GM18498 (cell line): ENCODE measurements at regions not wholly inside any gene's neighbourhood (a gene's known extent, or its start where the extent isn't known, plus 50 kb on each side); places are given as distances from the start of the nearest gene placed in this dataset.
"Not testable (repeated sequence)": the region's sequence is repeated elsewhere in the genome, so short reads cannot be mapped to it uniquely, and the experiment has no call there.

Source experiments
- ATAC-seq: cut with Tn5 transposase; IDR thresholded peaks from one replicate; pipeline ENCODE4 v1.9.1; 2021; ENCODE audit warnings: mild to moderate bottlenecking, moderate library complexity; ENCODE audit not compliant: unreplicated experiment

DNA sequence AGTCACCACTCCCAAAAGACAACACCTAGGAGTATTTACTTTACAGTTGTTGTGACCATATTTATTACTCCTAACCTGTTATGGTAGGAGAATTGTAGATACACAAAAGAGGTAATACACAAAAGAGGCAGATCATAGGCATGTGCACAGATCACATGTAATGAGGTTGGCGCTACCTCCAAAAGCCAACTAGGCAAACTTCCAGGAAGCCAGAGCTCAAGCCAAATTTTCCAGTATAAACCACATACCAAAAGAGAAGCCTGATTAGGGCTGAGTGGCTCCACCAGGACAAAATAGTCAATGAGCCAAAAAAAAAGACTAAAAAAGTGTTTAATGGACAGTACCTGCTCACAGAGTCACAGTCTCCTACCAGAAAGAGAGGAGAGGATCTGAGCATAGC, 195.0 kb upstream of the PBX1 start:
- ATAC-seq = no peak

DNA sequence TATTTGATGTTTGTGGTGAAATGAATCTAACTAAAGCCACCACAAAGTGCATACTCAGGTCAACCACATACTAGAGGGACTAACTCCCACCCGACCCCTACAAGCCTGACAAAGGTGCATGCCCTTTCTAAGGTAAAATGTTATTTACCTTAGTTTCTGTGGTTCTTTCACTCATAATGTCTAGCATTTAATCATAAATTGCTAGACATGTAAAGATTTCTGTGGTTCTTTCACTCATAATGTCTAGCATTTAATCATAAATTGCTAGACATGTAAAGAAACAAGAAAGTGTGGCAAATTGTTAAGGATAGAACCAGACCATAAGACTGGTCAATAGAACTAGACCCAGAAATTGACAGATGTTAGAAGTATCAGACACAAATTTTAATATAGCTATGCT, 193.0 kb upstream of the PBX1 start:
- no peak for ATAC-seq

DNA sequence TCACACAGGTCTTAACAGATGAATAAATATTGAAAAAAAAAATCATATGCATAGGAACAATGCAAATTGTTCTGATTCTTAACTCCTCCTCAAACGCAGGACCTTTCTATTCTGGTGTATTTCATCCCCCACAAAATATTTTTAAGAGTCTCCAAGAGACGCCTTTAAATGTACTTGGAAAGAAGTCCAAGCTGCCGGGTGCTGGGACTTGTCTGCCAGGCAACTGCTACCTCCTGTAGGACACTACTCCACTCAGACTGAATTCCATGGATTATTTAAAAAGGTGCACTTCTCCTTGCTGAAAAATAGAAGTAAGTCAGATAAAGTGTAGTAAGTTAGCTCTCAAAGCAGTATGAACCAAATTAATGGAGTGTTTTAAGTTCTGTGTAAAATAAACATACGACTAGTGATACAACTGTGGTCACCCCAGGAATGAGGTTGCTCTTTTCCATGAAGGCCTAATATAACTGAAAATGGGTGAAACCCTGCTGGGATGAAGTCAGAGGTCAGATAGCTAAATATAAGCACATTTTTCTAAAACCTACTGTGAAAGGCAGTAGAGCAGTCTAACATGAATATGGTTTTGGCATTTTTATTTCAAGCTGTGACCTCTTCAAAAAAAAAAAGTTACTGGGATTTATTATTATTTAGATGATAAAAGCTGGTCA, 189.2 kb upstream of the PBX1 start:
- ATAC-seq = no peak

DNA sequence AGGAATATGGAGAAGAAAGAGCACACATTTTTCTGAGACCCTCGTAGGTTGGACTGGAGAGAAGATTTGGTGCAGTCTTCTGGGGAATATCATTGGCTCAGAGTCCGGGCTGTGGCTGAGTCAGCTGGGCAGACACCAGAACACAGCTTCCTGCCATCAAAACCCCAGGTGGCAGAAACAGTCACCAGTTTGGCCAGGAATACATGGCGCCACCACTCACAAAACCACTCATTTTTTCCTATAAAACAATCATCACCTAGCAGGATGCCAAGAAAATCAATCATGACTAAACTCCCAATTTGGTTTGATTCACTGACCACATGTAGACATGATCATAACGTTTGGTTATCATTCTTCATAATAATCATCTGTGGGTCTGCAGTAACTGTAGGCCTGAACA, 178.1 kb upstream of the PBX1 start:
- no peak for ATAC-seq

DNA sequence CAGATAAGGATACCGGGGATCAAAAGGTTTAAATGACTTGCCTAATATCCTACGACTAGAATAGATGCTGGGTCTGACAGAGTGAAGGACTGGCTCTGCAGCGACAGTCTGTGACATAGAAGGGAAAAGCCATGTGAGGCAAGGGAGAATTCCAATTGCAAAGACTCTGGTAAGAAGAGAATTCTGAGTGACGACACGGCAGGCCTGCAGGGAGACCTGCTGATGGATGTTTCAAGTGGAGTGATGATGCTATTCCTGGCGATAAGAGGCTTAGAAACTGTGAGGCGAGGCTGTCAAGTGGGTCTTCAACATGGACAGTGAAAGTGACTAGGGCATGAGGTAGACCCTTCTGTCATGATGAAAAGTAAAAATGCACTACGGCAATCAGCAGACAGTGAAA, 176.6 kb upstream of the PBX1 start:
- ATAC-seq = no peak

DNA sequence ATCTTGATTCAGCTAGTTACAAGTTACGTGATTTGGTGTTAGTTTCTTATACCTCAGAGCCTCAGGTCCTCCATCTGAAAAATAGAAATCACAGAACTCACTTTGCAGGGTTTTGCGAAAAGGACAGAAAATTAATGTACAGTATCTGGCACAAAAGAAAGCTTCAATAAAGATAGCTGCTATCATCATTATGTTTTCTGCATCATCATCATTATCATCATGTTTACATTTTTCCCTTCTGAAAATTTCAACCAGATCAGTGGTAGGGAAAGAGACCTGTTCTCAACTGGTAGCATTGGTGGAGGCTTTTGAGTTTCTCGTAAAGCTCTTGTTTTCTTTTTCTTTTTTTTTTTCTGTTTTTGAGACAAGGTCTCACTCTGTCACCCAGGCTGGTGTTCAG, 174.7 kb upstream of the PBX1 start:
- no peak for ATAC-seq

DNA sequence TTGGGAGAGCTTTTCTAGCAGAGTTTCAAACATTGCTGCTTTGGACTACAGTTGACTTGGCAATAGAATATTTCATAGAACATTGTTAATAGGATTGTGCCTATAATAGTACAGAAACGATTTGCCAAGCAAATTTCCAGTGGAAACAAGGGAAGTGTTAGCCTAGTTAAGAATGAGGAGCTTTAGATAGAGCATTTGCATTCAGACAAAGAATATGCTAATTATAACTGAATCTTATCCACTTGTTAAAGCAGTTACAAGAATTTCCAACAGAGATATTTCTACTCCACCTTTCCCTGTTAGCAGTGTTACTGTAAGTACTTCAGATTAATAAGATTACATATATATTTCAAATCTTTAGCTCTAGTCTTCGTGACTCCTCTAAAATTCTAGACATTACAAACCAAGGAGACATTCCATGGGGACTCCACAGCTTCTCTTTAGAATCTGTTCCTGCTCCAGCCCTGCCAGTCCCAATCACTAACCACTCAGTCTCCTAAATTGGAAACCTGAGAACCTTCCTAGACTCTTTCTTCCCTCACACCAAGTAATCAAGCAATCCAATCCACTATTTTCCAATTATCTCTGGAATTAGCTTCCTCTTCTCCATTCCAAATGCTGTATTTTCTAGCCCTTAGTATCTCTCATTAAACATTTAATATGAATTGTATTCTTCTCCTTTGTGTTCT, 141.8 kb upstream of the PBX1 start:
- no peak for ATAC-seq

DNA sequence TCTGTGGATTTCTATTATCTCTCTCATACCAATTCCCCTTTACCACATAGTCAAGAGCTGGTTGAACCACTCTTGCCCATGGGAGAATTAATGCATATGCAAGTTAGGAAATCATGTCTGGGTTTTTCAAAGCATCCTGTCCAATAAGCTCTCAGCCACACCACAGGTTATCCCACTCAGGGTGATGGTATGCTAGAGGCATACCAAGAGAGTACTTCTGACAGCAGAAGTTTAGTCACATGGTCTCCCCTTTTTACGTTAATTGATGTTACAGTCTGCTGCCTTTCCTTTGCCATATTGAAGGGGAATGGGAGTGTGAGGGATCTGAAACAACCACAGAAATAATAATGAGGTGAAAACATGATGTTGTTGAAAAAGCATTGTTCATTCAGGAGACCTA, 135.8 kb upstream of the PBX1 start:
- ATAC-seq = no peak

DNA sequence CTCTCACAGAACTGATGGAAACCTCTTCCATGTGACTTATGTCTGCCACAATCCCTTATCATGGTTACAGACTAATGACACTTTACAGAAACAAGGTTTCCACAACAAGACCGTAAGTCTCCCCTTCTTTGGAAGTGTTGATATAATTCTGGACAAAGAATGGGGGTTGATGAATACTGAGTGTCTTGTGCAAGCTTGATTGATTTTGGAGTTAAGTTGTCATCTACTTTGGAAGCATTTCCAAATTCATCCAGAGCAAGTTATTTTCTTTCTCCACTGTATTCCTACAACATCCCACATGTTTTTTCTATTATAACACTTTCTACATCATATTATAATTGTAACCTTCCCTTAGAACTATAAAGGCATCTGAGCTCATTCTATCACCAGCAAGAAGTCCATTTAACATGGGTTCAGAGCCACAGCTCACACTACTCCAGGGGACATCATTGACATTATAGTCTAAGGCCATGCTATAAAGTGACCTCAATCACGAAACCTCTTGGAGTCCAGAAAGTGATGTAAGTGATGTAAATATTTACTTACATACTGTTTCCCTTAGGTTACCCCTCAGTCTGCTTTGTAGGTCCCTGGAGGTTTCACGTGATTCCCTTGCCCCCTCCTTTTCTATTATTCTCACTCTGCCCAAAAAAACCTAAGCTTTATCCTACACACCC, 125.7 kb upstream of the PBX1 start:
- no peak for ATAC-seq

DNA sequence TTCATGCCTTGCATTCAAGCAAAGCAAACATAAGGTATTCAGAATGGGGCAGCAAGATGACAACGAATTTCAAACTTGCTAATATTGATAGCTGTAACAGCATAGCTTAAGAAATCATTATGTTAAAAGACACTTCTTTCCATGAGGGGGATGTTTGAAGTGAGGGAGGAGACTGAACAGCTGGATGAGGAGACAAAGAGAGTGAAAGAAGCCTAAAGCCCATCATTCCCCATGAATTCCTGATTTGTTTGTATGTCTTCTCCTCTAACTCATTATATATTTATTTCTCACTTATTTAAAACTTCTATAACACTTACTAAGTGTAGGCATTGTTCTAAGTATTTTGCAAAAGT, 125.2 kb upstream of the PBX1 start:
- ATAC-seq = no peak

DNA sequence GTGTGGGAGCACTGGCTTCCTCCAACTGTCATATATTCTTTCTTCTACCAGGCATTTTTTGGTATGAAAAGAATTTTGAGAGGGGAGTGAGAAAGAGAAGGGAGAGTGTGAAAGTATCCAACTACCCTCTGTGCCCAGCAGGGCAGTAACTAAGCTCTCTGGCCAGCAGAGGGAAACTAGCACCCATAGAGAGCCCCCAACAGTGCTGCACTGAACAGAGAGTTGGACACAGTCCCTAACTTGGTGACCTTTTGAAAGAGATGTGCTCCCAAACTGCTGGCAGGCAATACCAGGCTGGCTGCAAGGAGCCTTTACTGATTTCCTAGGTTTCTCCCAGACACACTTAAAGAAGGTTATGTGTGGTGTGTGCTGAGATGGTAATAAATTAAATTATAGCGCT, 118.8 kb upstream of the PBX1 start:
- no peak for ATAC-seq

DNA sequence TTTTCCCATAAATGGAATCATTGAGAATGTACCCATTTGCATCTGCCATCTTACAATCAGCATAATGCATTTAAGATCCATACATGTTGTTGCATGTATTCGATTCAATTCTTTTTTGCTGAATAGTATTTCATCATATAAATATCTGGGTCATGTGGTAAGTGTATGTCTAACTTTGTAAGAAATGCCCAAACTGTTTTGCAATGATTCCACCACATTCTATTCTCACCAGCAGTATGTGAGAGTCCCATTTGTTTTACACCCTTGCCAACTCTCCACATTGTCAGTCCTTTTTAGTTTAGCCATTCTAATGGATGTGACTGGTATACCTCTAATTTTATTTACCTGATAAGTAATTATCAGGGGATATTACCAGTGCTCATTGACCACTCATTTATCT, 115.8 kb upstream of the PBX1 start:
- no peak for ATAC-seq

DNA sequence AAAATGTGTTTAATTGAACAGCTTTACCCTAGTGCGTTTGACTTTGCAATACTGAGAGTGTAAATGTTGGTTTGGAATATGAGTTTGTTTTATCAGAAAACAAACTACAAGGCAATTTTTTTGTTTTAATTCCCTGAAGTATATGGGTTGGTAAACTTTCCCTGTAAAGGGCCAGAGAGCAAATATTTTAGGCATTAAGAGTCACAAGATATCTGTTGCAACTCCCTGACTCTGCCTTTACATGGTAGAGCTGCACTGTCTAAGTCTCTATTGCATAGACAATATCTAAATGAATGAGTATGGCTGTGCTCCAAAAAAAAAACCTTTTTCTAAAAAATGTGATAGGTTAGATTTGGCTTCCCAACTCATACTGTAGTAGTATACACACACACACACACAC, 115.1 kb upstream of the PBX1 start:
- no peak for ATAC-seq

DNA sequence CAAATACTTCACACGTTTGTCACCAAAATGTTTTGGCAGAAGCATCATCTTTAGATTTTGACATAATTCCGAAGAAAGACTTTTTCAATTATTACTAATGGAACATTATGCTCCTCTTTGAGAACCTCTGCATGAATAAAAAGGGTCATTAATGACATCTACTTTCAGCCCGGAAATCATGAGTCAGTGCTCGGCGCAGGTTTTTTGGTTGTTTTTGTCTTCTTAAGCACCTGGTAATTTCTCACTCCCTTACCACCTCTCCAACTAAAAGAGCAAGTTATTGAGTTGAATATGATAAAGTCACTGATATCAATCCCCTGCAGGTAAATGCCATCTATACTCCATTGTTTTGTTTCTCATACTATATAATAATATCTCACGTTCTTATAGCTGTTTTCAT, 113.0 kb upstream of the PBX1 start:
- ATAC-seq = no peak

DNA sequence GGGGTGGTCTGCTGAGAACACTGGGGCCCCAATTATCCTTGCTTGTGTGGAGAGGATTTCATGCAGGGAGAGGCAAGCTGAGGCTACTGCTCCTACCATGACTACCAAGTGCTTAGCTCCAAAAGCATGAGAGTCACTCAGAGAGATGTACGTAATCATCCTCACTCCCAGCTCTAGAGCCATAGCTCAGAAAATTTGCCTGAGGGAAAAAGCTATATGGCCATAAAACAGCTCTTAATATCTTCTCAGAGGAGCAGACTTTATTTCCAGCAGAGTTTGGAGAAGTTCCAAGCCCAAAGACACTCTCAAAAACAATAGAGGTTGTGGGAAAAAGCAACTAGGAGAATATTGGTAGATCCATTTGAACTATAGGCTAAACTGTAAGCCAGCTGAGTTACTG, 106.4 kb upstream of the PBX1 start:
- no peak for ATAC-seq

DNA sequence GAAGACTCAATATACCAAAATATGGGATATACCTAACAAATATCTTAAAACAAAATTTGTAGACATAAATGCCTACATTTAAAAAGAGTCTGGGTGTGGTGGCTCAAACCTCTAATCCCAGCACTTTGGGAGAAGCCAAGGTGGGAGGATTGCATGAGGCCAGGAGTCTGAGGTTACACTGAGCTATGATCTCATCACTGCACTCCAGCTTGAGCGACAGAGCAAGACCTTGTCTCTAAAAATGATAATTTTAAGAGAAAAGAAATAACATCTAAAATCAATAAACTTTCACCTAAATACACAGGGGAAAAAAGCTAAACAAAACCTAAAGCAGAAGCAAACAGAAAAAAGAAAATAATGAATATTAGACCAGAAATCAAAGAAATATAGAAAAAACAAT, 102.7 kb upstream of the PBX1 start:
- no peak for ATAC-seq

DNA sequence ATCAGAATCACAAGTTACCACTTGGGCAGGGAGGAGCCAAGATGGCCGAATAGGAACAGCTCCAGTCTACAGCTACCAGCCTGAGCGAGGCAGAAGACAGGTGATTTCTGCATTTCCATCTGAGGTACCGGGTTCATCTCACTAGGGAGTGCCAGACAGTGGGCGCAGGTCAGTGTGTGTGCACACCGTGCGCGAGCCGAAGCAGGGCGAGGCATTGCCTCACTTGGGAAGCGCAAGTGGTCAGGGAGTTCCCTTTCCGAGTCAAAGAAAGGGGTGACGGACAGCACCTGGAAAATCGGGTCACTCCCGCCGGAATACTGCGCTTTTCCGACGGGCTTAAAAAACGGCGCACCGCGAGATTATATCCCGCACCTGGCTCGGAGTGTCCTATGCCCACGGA, 99.8 kb upstream of the PBX1 start:
- ATAC-seq = not testable (repeated sequence)

DNA sequence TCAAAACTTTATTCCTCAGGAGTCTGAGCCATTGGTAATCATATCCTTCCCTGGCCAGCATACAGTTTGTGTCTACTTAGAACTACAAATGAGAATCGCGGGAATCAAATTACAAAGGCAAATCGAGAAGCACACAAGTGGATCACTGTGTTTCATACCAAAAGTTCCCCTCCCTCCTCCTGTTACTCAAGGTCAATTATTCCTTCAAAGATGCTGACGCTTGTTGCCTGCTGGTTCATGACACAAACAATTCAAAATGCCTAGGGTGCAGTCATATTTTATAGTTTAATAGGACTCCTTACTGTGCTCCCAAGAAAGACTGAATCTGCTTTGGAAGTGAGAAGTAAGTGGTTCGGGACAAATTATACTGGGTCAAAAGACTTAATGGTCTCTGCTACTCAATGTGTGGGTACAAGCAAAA, 93.0 kb upstream of the PBX1 start:
- ATAC-seq = no peak

DNA sequence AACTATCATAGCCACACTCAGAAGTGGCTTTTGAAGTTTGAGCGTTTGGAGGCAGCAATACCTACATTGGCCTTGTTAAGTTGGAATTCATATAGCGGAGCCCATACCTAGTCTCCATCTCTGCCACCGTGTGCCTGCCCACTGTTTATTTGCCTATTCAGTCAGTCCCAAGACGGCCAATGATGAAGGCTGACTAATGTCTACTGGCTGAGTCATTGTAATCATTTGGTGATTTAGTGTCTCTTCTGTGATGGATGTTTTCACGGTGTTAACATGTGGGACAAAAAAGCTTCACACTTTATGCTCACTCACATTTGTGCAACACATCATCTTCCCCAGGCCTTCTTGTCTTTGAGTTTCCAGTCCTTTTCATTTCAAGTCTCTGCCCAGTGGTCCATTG, 92.6 kb upstream of the PBX1 start:
- ATAC-seq = no peak

DNA sequence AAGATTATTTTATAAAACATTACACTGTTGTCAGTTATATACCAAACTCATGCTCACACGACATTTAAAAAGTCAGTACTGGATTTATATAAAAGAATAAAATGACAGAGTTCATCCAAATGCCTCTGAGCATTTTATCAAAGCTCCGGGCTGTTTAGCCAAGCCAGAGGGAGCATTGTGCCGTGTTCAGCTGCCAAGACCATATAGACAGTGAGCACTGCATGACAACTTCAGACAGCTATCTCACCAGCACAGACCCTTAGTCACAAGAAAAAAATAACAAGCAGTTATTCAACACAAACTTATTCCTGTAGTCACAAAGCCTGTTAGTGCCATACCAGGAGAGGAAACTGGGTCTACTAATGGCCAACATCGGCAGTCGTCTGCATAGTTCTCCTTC, 88.0 kb upstream of the PBX1 start:
- ATAC-seq = no peak

DNA sequence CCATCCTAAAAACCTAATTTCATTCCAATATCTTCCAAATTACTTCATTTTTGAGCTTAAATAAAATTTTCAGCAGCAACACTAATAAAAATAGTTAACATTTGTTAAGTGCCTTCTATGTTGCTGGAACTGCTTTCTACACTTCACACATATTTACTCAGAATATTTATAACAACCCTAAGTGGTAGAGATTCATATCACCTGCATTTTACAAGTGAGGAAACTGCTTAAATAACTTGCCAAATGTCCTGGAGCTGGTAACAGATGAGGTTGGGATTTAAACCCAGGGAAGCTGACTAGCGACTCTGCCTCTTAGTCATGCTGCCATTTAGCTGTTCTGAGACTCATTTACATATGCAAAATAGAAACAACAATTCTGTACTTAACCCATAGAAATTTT, 86.1 kb upstream of the PBX1 start:
- no peak for ATAC-seq

DNA sequence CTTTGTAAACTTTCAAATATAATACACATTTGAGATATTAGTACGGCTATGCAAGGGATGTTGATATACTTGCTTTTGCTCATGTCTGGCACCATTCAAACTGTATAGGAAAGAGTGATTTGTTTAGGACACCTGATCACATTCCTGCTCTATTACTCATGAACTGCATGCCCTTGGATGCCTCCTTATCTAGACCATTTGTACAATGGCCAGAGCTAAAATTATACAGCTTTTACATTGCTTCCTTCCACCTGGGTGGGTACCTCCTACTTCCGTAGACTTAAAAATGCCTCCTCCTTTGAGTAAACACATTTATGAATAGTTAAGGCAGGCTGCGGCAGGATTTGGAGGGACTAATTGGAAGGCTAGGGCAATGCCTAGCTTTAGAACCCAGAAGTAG, 85.4 kb upstream of the PBX1 start:
- ATAC-seq = no peak

DNA sequence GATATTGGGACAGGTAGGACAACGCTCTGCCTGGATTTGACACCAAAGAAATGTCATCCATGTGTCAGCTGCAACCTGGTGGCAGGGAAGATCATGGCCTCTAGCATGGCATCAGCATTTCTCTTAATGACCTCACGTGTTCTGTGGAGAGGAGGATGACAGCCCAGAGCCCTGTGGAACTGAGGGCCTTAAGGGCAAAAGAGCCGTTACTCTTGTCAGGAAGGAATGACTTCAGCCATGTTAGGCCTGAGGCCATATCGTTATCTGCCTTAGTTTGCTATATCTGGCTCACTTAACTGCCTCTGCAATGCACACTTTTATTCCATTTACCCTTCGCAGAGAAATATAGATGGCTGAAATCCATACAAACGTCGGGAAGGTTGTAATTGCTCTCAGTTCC, 83.2 kb upstream of the PBX1 start:
- no peak for ATAC-seq
